IPS DF 6.9 (cell line): ENCODE measurements at regions not wholly inside any gene's neighbourhood (a gene's known extent, or its start where the extent isn't known, plus 50 kb on each side); places are given as distances from the start of the nearest gene placed in this dataset.
"Not testable (repeated sequence)": the region's sequence is repeated elsewhere in the genome, so short reads cannot be mapped to it uniquely, and the experiment has no call there.

ENCODE experiments used
- DNase-seq: peaks from one replicate; pipeline ENCODE4 v3.0.0-alpha.2; 2013; ENCODE audit warnings: low read depth, low spot score
- H3K27ac ChIP-seq: one replicate; pipeline ENCODE4 v1.5.1; 2013; ENCODE audit warnings: low read length, control low read depth
- H3K27me3 ChIP-seq: 2 replicates; pipeline ENCODE4 v1.6.1; 2013; ENCODE audit warnings: mild to moderate bottlenecking, low read length; ENCODE audit not compliant: control insufficient read depth, insufficient read depth
- H3K36me3 ChIP-seq: 2 replicates; pipeline ENCODE4 v1.6.1; 2013; ENCODE audit warnings: low read length; ENCODE audit not compliant: control insufficient read depth, insufficient read depth
- H3K4me1 ChIP-seq: 2 replicates; pipeline ENCODE4 v1.6.1; 2013; ENCODE audit warnings: low read length; ENCODE audit not compliant: control insufficient read depth, insufficient read depth
- H3K4me3 ChIP-seq: 2 replicates; pipeline ENCODE4 v1.5.1; 2013; ENCODE audit warnings: mild to moderate bottlenecking, low read length
- H3K9me3 ChIP-seq: 2 replicates; pipeline ENCODE4 v1.6.1; 2013; ENCODE audit warnings: low read length, inconsistent platforms; ENCODE audit not compliant: control insufficient read depth, insufficient read depth
- WGBS: extraction: QIAGEN DNeasy Blood & Tissue Kit; methylation state at CpG from one replicate; pipeline ENCODE4 v1.1.7; 2013; ENCODE audit warnings: mixed read lengths, missing lambda C conversion rate; ENCODE audit not compliant: insufficient read length, insufficient coverage; 5-methylcytosine and 5-hydroxymethylcytosine counted together

DNA sequence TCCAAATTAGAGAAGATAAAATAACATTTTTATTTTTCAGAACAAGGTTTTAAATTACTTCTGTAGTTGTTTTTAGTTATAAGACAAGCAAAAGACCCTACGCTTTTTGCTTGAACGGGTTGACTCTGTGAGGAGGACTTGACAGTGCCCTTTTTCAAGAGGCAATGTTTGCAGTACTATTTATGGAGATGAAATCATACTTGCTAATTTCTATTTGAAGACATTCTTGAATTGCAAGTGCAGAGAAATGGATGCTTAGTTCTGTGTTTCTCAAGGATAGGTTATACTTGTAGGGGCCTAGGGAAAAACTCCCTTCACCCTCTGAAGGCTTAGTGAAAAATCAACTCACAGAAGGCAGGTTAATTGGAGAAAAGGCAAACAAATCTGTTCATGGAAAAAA lies 1229.5 kb downstream of the REEP3 start:
- Histone ChIP-seq H3K4me3 (no peak overlapping the region), H3K27ac (no peak overlapping the region), H3K27me3 (no peaks in the 10 kb centered on the region), H3K9me3 (no peaks in the 10 kb centered on the region), H3K36me3 (no peaks in the 10 kb centered on the region), H3K4me1 (no peaks in the 10 kb centered on the region)
- no CpG with 5 or more reads among the region's 2 CpGs for whole genome bisulfite sequencing
- DNase-seq, result no peak

DNA sequence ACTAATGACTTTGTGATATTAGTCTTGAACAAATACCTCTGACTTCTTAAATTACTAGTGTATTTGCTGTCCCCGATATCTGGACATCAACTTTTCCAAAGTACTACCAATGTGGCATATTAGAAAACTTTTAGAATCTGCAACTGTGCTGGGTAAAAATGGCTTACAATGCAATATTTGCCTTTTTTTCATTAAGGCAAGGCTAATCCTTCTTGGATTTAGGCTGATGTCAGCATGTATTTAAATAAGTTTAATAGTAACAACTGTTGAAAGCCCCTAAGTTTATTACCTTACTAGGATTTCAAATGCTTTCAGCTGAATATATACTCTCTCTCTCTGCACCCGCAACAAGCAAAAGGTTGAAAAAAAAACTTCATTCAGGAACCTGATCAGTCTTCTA lies 1232.3 kb downstream of the REEP3 start:
- Histone ChIP-seq H3K4me3 (no peak overlapping the region), H3K9me3 (no peaks in the 10 kb centered on the region), H3K27me3 (no peaks in the 10 kb centered on the region), H3K27ac (no peak overlapping the region), H3K4me1 (no peaks in the 10 kb centered on the region), H3K36me3 (no peaks in the 10 kb centered on the region)
- DNase-seq, result no peak
- no CpG with 5 or more reads among the region's 2 CpGs for WGBS

DNA sequence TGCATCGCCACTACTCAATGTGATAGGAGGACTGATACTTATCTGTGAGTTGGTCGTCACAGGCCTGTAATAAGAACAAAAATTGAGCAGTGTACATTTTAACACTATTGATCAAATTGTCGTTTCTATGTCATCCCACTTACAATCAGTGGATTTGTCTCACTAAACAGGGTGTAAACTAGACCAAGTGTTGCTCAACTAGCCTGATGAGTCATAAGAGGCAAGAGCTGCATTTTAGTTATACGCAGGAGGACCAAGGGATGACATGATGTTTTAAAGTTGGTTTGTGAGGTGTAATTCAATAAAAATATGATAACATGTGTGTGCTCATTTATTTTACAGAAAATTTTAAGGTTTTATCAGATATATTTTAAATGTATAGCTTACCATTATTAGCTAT lies 1239.2 kb downstream of the REEP3 start:
- DNase-seq, result no peak
- Histone ChIP-seq H3K27me3 (no peaks in the 10 kb centered on the region), H3K9me3 (no peaks in the 10 kb centered on the region), H3K27ac (no peak overlapping the region), H3K4me3 (no peak overlapping the region), H3K36me3 (no peaks in the 10 kb centered on the region), H3K4me1 (no peaks in the 10 kb centered on the region)
- WGBS, result no CpG with 5 or more reads among the region's 4 CpGs

DNA sequence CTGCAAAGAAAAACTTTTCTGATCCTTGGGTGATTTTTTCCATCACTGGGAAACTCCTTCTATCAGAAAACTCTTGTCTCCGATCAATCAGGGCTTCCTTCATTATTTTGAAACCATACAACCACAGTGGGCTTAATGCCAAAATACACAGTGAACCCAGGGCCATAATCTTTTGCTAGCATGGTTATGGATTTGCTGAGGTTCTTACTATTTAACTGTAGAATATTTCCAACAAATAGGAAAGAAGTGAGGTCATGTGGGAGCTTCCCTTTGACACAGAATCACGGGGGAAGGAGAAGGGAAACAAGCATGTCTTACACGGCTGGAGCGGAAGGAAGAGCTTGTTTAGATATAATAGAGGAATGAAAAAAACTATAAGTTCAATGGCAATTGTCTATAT lies 1241.7 kb downstream of the REEP3 start:
- DNase-seq, result no peak
- Histone ChIP-seq H3K4me3 (no peak overlapping the region), H3K4me1 (no peaks in the 10 kb centered on the region), H3K27me3 (no peaks in the 10 kb centered on the region), H3K36me3 (no peaks in the 10 kb centered on the region), H3K27ac (no peak overlapping the region), H3K9me3 (no peaks in the 10 kb centered on the region)
- no CpG with 5 or more reads among the region's 4 CpGs for WGBS

DNA sequence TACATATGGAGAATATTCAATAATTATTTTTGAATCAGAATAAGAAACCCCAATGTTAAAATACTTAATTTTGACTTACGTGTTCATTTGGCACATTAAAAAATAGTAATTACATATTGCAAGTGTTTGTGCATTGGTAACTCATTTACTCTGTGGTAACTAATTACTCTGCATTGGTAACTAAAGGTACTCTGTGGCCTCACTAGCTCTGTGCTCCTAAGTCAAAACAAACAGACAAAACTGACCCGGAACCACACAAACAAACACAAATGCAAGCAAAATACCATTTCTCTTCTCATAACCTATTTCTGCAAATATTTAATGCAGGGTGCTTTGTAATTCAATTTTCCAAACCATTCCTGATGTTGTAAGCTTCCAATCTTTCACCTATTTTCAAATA lies 1244.3 kb downstream of the REEP3 start:
- WGBS, result no CpG with 5 or more reads among the region's 2 CpGs
- H3K36me3 ChIP-seq, result no peaks in the 10 kb centered on the region
- no peak overlapping the region for H3K4me3 ChIP-seq
- H3K4me1 ChIP-seq, result no peaks in the 10 kb centered on the region
- DNase-seq, result no peak
- no peaks in the 10 kb centered on the region for H3K27me3 ChIP-seq
- H3K9me3 ChIP-seq, result no peaks in the 10 kb centered on the region
- no peak overlapping the region for H3K27ac ChIP-seq

DNA sequence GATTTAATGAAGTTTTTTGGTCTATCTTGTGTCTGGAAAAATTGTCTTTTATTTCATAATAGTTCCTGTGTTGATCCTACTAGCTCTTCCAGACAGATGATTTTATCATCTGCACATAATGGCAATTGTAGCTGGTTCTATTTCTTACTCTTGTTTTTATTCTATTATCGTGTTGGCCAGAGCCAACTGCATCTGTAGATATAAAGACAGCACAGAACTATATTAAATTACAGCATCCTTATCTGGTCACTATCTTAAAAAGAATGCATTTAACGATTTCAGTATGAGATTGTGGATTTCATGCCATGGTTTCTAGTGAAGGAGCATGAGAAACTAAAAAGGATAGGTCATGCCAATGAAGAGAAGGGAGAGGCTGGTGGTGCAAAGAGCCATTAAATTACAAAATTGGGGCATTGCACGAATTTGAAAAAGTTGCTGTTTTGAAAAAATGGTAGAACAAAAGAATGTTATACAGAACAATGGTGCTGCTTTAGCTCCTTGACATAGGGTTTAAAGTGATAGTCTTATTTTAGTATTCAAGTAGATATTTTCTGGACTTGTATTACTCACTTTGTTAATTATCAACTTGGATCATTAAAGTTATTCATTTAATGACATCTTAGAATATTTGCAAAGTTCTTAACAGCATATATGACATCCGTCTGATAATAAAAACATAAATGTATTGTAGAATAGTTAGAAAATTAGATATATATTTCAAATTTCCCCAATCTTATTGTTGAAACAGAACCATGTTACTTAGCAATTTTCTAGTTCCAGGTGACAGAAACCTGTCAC lies 1250.3 kb downstream of the REEP3 start:
- no peak for DNase-seq
- no peaks in the 10 kb centered on the region for H3K36me3 ChIP-seq
- no peaks in the 10 kb centered on the region for H3K9me3 ChIP-seq
- H3K4me3 ChIP-seq, result no peak overlapping the region
- H3K27me3 ChIP-seq, result no peaks in the 10 kb centered on the region
- no peak overlapping the region for H3K27ac ChIP-seq
- WGBS, result no CpG with 5 or more reads among the region's 4 CpGs
- no peaks in the 10 kb centered on the region for H3K4me1 ChIP-seq

DNA sequence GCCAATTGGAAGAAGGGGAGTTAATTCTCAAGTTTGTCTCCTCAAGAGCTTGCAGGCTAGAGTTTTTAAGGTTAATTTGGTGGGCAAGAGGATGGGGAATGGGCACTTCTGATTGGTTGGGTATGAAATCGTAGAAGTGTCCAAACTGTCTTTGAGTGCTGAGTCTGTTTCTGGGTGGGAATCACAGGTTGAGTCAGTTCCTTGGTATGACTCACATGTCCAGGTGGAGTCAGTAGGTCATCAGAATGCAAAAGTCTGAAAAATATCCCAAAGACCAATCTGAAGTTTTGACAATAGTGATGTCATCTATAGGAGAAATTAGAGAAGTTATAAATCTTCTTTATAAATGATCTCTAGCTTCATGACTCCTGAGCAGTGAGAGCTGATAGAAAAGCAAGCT lies 1252.2 kb downstream of the REEP3 start:
- no peak for DNase-seq

DNA sequence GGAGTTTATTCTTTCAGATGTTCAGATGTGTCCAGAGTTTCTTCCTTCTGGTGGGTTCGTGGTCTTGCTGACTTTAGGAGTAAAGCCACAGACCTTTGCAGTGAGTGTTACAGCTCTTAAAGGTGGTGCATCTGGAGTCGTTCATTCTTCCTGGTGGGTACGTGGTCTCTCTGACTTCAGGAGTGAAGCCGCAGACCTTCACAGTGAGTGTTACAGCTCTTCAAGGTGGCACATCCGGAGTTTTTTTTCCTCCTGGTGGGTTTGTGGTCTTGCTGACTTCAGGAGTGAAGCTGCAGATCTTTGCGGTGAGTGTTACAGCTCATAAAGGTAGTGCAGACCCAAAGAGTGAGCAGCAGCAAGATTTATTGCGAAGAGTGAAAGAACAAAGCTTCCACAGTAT lies 1263.2 kb downstream of the REEP3 start:
- DNase-seq, H3K4me3 ChIP-seq, H3K36me3 ChIP-seq, H3K27ac ChIP-seq, H3K4me1 ChIP-seq, H3K27me3 ChIP-seq, H3K9me3 ChIP-seq: not testable (repeated sequence)
- no CpG with 5 or more reads among the region's 7 CpGs for WGBS

More for the DNA sequence above, 1252.2 kb downstream of the REEP3 start:
- H3K27ac ChIP-seq, result no peak overlapping the region
- no peak overlapping the region for H3K4me3 ChIP-seq
- no peaks in the 10 kb centered on the region for H3K9me3 ChIP-seq
- H3K36me3 ChIP-seq, result no peaks in the 10 kb centered on the region
- WGBS, result no CpG with 5 or more reads among the region's 1 CpG
- H3K4me1 ChIP-seq, result no peaks in the 10 kb centered on the region
- no peaks in the 10 kb centered on the region for H3K27me3 ChIP-seq

DNA sequence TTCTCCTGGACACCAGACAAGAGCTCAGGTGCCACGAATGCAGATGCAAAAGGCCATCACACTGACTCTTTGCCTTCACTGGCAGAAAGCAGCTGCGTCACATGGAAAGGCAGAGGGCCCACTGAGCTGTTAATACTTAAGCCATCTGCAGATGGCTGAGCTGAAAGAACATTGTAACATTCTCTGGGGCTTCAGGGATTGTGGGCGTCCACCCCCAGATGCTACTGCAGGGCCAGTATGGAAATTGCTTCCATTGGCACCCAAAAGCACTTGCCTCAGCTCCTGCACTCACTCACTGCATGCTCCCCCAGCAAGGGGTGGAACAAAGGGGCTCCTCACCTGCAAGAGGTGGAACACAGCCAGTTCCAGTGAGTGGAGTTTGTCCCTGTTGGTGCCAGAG lies 1264.6 kb downstream of the REEP3 start:
- DNase-seq, result no peak
- WGBS, result no CpG with 5 or more reads among the region's 3 CpGs

DNA sequence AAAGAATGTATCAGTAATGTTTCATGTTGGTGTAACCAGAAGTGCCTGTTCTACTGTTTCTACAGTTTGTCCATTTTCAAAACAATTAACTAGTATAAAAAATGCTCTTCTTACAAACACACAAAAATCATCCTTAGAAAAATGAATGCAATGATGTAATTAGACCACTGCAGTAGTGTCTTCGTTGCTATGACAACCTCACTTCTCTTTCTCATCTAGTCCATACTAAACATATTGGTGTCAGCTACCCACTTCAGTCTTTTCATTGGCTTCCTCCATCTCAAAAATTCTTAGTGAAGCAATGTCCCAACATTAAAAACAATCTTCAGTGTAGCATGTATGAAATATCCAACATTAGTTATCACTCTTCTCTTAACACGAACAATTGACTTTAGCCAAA lies 1265.8 kb downstream of the REEP3 start:
- H3K27ac ChIP-seq, result no peak overlapping the region
- no peaks in the 10 kb centered on the region for H3K36me3 ChIP-seq
- WGBS, result 100% methylated on average over 1 of the region's 2 CpGs
- no peak overlapping the region for H3K4me3 ChIP-seq
- no peaks in the 10 kb centered on the region for H3K4me1 ChIP-seq
- no peaks in the 10 kb centered on the region for H3K27me3 ChIP-seq
- DNase-seq, result no peak
- H3K9me3 ChIP-seq, result no peaks in the 10 kb centered on the region

More for the DNA sequence above, 1264.6 kb downstream of the REEP3 start:
- Histone ChIP-seq H3K27ac (no peak overlapping the region), H3K9me3 (no peaks in the 10 kb centered on the region), H3K4me3 (no peak overlapping the region), H3K27me3 (no peaks in the 10 kb centered on the region), H3K36me3 (no peaks in the 10 kb centered on the region), H3K4me1 (no peaks in the 10 kb centered on the region)

DNA sequence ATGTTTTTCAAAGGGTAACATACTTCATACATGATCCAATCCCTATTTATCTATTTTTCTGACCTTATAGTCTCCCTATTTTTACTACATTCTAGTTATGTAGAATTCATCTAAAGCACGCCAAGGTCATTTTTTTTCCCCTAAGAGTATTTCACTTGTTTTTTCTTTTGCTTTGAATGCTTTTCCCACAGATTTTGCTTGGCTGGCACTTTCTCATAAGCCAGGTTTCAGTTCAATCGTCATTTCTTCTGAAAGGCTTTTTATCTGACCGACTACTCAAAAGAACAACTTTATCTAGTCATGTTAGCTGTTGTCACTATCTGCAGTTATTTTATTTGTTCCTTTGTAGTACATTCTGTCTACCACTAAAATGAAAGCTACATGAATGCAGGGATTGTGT lies 1274.6 kb downstream of the REEP3 start:
- no peak overlapping the region for H3K4me3 ChIP-seq
- H3K4me1 ChIP-seq, result no peaks in the 10 kb centered on the region
- no peak overlapping the region for H3K27ac ChIP-seq
- H3K27me3 ChIP-seq, result no peaks in the 10 kb centered on the region
- H3K9me3 ChIP-seq, result no peaks in the 10 kb centered on the region
- WGBS, result no CpG with 5 or more reads among the region's 3 CpGs
- DNase-seq, result no peak
- H3K36me3 ChIP-seq, result no peaks in the 10 kb centered on the region
